PC-9 (cell line): ENCODE measurements at regions not wholly inside any gene's neighbourhood (a gene's known extent, or its start where the extent isn't known, plus 50 kb on each side); places are given as distances from the start of the nearest gene placed in this dataset.

Experiments
- CTCF ChIP-seq: fragments of 200-600 bp; sonication (generic); conservative IDR thresholded peaks from 2 replicates; pipeline ENCODE4 v1.6.1; 2017; ENCODE audit warnings: mixed run types, antibody characterized with exemption, mild to moderate bottlenecking, moderate library complexity
- EZH2 ChIP-seq: fragments of 200-600 bp; sonication (generic); IDR thresholded peaks from 2 replicates; pipeline ENCODE4 v1.8.0; 2017; ENCODE audit warnings: antibody characterized with exemption, low read depth

- TF ChIP-seq CTCF (no peak), EZH2 (no peak)
These were observed 281.5 kb upstream of the KLF3 start for GRCh38 chr4:38382520-38382919.
